SK-N-SH (cell line): ENCODE measurements at regions not wholly inside any gene's neighbourhood (a gene's known extent, or its start where the extent isn't known, plus 50 kb on each side); places are given as distances from the start of the nearest gene placed in this dataset.

Source experiments
- CTCF ChIP-seq: fragments of 200-600 bp; sonication (generic); IDR thresholded peaks from 2 replicates; pipeline ENCODE4 v1.6.1; 2017; ENCODE audit warnings: antibody characterized with exemption, mild to moderate bottlenecking, moderate library complexity
- ELF1 ChIP-seq: IDR thresholded peaks from 2 replicates; pipeline ENCODE4 v1.4.0; 2012
- MAX ChIP-seq: IDR thresholded peaks from 2 replicates; pipeline ENCODE4 v1.4.0; 2012; ENCODE audit warnings: low read depth
- ZBTB33 ChIP-seq: IDR thresholded peaks from 2 replicates; pipeline ENCODE4 v1.4.0; 2012; ENCODE audit warnings: low read depth, borderline replicate concordance

- TF ChIP-seq MAX (no peak), CTCF (no peak), ZBTB33 (no peak), ELF1 (no peak)
Observed at GRCh38 chr4:165656399-165656798, 216.6 kb upstream of the TLL1 start.
